GM13977 (cell line): ENCODE measurements at regions not wholly inside any gene's neighbourhood (a gene's known extent, or its start where the extent isn't known, plus 50 kb on each side); places are given as distances from the start of the nearest gene placed in this dataset.

Experiments used
- DNase-seq: peaks from one replicate; pipeline ENCODE4 v3.0.0; 2012; ENCODE audit warnings: low spot score
- CTCF ChIP-seq: IDR thresholded peaks from 2 replicates; pipeline ENCODE4 v1.5.1; 2012; ENCODE audit warnings: mild to moderate bottlenecking, control low read depth; ENCODE audit not compliant: insufficient read depth; ENCODE audit errors: extremely low read depth, missing control alignments
- in situ Hi-C: fragments of 300-500 bp; cut with MboI; formaldehyde crosslinking; loops from one replicate; pipeline ENCODE4 v1.12.0; 2022; ENCODE audit warnings: low sequenced_read_pairs, low pct_unique_long_range_greater_than_20kb, mixed read lengths, inconsistent platforms; ENCODE audit not compliant: unreplicated experiment

GRCh38 chr11:69924308-69925161 is 105.3 kb upstream of the FGF3 start:
- in situ Hi-C loops: loop anchor here (10.0 to 25.0 kb wide), 2 partner anchors 270 to 538 kb away; no protein-coding TSS in a partner anchor
- no peak for TF ChIP-seq CTCF
- DNase-seq: no peak

- in situ Hi-C loops: loop anchor here (10.0 kb wide), 1 partner anchor 269 kb away; no protein-coding TSS in a partner anchor
- no peak for TF ChIP-seq CTCF
- no peak for DNase-seq
These were observed 106.4 kb upstream of the FGF3 start for GRCh38 chr11:69925366-69926196.

- DNase-seq: no peak
These were observed 107.3 kb upstream of the FGF3 start for GRCh38 chr11:69926376-69927050.

GRCh38 chr11:69928121-69928520 is 108.9 kb upstream of the FGF3 start:
- TF ChIP-seq CTCF: no peak
- no peak for DNase-seq
- in situ Hi-C loops: loop anchor here (10.0 kb wide), 1 partner anchor 267 kb away; no protein-coding TSS in a partner anchor

More at GRCh38 chr11:69926376-69927050, 107.3 kb upstream of the FGF3 start:
- in situ Hi-C loops: loop anchor here (10.0 kb wide), 1 partner anchor 268 kb away; no protein-coding TSS in a partner anchor
- no peak for TF ChIP-seq CTCF

GRCh38 chr11:69928975-69929374 is 109.8 kb upstream of the FGF3 start:
- DNase-seq: no peak
- in situ Hi-C loops: loop anchor here (10.0 kb wide), 1 partner anchor 266 kb away; no protein-coding TSS in a partner anchor
- TF ChIP-seq CTCF: no peak
